IMR-90 (cell line): ENCODE measurements at regions not wholly inside any gene's neighbourhood (a gene's known extent, or its start where the extent isn't known, plus 50 kb on each side); places are given as distances from the start of the nearest gene placed in this dataset.
A peak's percentile ranks its signal among the peaks of the same experiment; 100 is the strongest.

Experiments
- ATAC-seq: fragments of 200-7000 bp; cut with Tn5 transposase; 2 replicates; pipeline ENCODE4 v1.9.1; 2020; ENCODE audit warnings: low read depth, mild to moderate bottlenecking, moderate library complexity
- BruUV-seq: library from RNA; stranded (reverse); fragments of 400-500 nt; replicated peaks from 2 replicates; lab custom pipeline; 2021; lab: Mats Ljungman, UMichigan
- CTCF ChIA-PET: fragments of 300-600 bp; formaldehyde crosslinking; extraction: SDS; loops from one replicate; lab custom pipeline; 2021; ENCODE audit warnings: antibody characterized with exemption; lab: Yijun Ruan, JAX
- POLR2A ChIA-PET: fragments of 300-600 bp; sonication (Branson Sonifier 250); formaldehyde crosslinking; loops from one replicate; lab custom pipeline; 2022; ENCODE audit warnings: antibody characterized with exemption; ENCODE audit not compliant: unreplicated experiment; lab: Charles Lee
- DNase-seq: peaks from one replicate; pipeline ENCODE4 v3.0.0; 2013
- H2AFZ ChIP-seq: replicated peaks from 2 replicates; pipeline ENCODE3; 2013; ENCODE audit warnings: low read length, mild to moderate bottlenecking; ENCODE audit not compliant: poor library complexity
- H2AK5ac ChIP-seq: 2 replicates; pipeline ENCODE4 v1.6.1; 2013; ENCODE audit warnings: low read depth, low read length, inconsistent platforms
- H2AK9ac ChIP-seq: replicated peaks from 2 replicates; pipeline ENCODE3; 2013; ENCODE audit warnings: mild to moderate bottlenecking, low read depth, low read length, moderate library complexity; ENCODE audit not compliant: poor library complexity
- H2BK120ac ChIP-seq: 2 replicates; pipeline ENCODE4 v1.6.1; 2013; ENCODE audit warnings: low read depth, low read length, inconsistent platforms
- H2BK15ac ChIP-seq: 3 replicates; pipeline ENCODE4 v1.6.1; 2013; ENCODE audit warnings: low read depth, low read length, inconsistent platforms
- H2BK20ac ChIP-seq: 2 replicates; pipeline ENCODE4 v1.6.1; 2013; ENCODE audit warnings: low read depth, mild to moderate bottlenecking, inconsistent platforms, low read length, moderate library complexity
- H2BK5ac ChIP-seq: 2 replicates; pipeline ENCODE4 v1.6.1; 2013; ENCODE audit warnings: mild to moderate bottlenecking, low read depth, low read length, inconsistent platforms; ENCODE audit not compliant: poor library complexity, severe bottlenecking
- H3K14ac ChIP-seq: replicated peaks from 2 replicates; pipeline ENCODE4 v1.6.1; 2013; ENCODE audit warnings: low read depth, low read length, inconsistent platforms
- H3K18ac ChIP-seq: 2 replicates; pipeline ENCODE4 v1.6.1; 2013; ENCODE audit warnings: low read depth, low read length, control low read depth
- H3K23ac ChIP-seq: 2 replicates; pipeline ENCODE4 v1.6.1; 2013; ENCODE audit warnings: low read depth, low read length, inconsistent platforms
- H3K27ac ChIP-seq: 2 replicates; pipeline ENCODE4 v1.5.1; 2013; ENCODE audit warnings: mild to moderate bottlenecking, control low read depth, low read length; ENCODE audit not compliant: insufficient read depth
- H3K27me3 ChIP-seq: 2 replicates; pipeline ENCODE4 v1.6.1; 2013; ENCODE audit warnings: low read length; ENCODE audit not compliant: control insufficient read depth, insufficient read depth
- H3K36me3 ChIP-seq: 2 replicates; pipeline ENCODE4 v1.6.1; 2013; ENCODE audit warnings: low read length, mixed read lengths; ENCODE audit not compliant: control insufficient read depth, insufficient read depth
- H3K4ac ChIP-seq: 2 replicates; pipeline ENCODE4 v1.6.1; 2013; ENCODE audit warnings: low read depth, low read length, inconsistent platforms
- H3K4me1 ChIP-seq: 2 replicates; pipeline ENCODE4 v1.6.1; 2013; ENCODE audit warnings: low read length, mixed read lengths; ENCODE audit not compliant: control insufficient read depth, insufficient read depth
- H3K4me2 ChIP-seq: 2 replicates; pipeline ENCODE4 v1.6.1; 2013; ENCODE audit warnings: low read depth, mild to moderate bottlenecking, control low read depth, low read length, moderate library complexity
- H3K4me3 ChIP-seq: 2 replicates; pipeline ENCODE4 v1.5.1; 2013; ENCODE audit warnings: low read depth, mild to moderate bottlenecking, control low read depth, low read length, moderate library complexity; ENCODE audit not compliant: insufficient read depth
- H3K56ac ChIP-seq: 2 replicates; pipeline ENCODE4 v1.6.1; 2013; ENCODE audit warnings: low read length, inconsistent platforms; ENCODE audit not compliant: insufficient read depth; ENCODE audit errors: extremely low read depth
- H3K79me1 ChIP-seq, 2 experiments: 2 replicates each; pipeline ENCODE4 v1.6.1; 2013; ENCODE audit warnings: low read length in 2 of 2, inconsistent platforms in 1 of 2, low read depth in 1 of 2
- H3K9ac ChIP-seq: 2 replicates; pipeline ENCODE4 v1.6.1; 2013; ENCODE audit warnings: low read depth, low read length, control low read depth
- H3K9me1 ChIP-seq: 2 replicates; pipeline ENCODE4 v1.6.1; 2013; ENCODE audit warnings: low read length, inconsistent platforms; ENCODE audit not compliant: insufficient read depth
- H3K9me3 ChIP-seq: 2 replicates; pipeline ENCODE4 v1.6.1; 2013; ENCODE audit warnings: low read length; ENCODE audit not compliant: control insufficient read depth, insufficient read depth
- H4K20me1 ChIP-seq: 2 replicates; pipeline ENCODE4 v1.6.1; 2013; ENCODE audit warnings: low read length, inconsistent platforms; ENCODE audit not compliant: insufficient read depth
- H4K5ac ChIP-seq: 2 replicates; pipeline ENCODE4 v1.6.1; 2013; ENCODE audit warnings: mild to moderate bottlenecking, low read depth, low read length, control low read depth
- H4K8ac ChIP-seq, 2 experiments: 2 replicates each; pipeline ENCODE4 v1.6.1; 2013; ENCODE audit warnings: low read depth in 2 of 2, low read length in 2 of 2, control low read depth in 1 of 2, inconsistent platforms in 1 of 2
- H4K91ac ChIP-seq: 2 replicates; pipeline ENCODE4 v1.6.1; 2013; ENCODE audit warnings: low read depth, low read length, inconsistent platforms; ENCODE audit not compliant: insufficient read depth
- ELK1 ChIP-seq: fragments of 150-350 bp; IDR thresholded peaks from 2 replicates; pipeline ENCODE4 v1.6.1; 2016; ENCODE audit warnings: low read depth, mild to moderate bottlenecking, low read length, moderate library complexity, borderline replicate concordance
- POLR2A ChIP-seq: IDR thresholded peaks from 2 replicates; pipeline ENCODE4 v1.6.1; 2012; ENCODE audit warnings: mild to moderate bottlenecking, low read depth, low read length
- USF2 ChIP-seq: fragments of 150-350 bp; IDR thresholded peaks from 2 replicates; pipeline ENCODE4 v1.6.1; 2017; ENCODE audit warnings: mild to moderate bottlenecking, antibody characterized with exemption, low read length, low read depth
- WGBS, 2 experiments: methylation state at CpG; one replicate each; pipeline versions ENCODE4 v1.1.5 to v1.1.7; 2013; ENCODE audit warnings: missing lambda C conversion rate in 2 of 2; ENCODE audit not compliant: insufficient read length in 1 of 2; ENCODE audit errors: extremely low coverage in 2 of 2; 5-methylcytosine and 5-hydroxymethylcytosine counted together
- dilution Hi-C: fragments of 300-500 bp; cut with HindIII; formaldehyde crosslinking; loops from one replicate; pipeline ENCODE4 v1.14.3; 2018; ENCODE audit warnings: low sequenced_read_pairs; ENCODE audit not compliant: unreplicated experiment
- in situ Hi-C: fragments of 300-500 bp; cut with MboI; formaldehyde crosslinking; loops from 3 replicates; pipeline ENCODE4 v1.14.3; 2019; ENCODE audit warnings: low sequenced_read_pairs, inconsistent platforms, mixed read lengths
- intact Hi-C: fragments of 100-400 bp; cut with micrococcal nuclease; formaldehyde crosslinking; loops from 2 replicates; pipeline ENCODE4 v1.10.0; 2022

- no peak for TF ChIP-seq USF2
- no peak for TF ChIP-seq POLR2A
These were observed 52.1 kb upstream of the PRR23E start (continued) for GRCh38 chr3:127140501-127141460.

- Histone ChIP-seq H3K9me1 (no peaks in the 10 kb centered on the region), H3K14ac (no peak overlapping the region), H3K9me3 (0 out of 2 replicates have a peak, but pooled peaks cover 3% of the 10 kb centered on the region), H3K4ac (no peak overlapping the region), H3K4me2 (no peak overlapping the region), H3K36me3 (no peaks in the 10 kb centered on the region), H3K9ac (no peak overlapping the region), H4K5ac (no peak overlapping the region), H4K20me1 (no peaks in the 10 kb centered on the region), H2BK20ac (no peak overlapping the region), H2AFZ (no peak overlapping the region), H3K27me3 (peaks cover 20% of the 10 kb centered on the region), H2AK5ac (no peak overlapping the region), H3K56ac (no peak overlapping the region), H4K91ac (no peak overlapping the region), H4K8ac (no peak overlapping the region), H3K27ac (no peak overlapping the region), H3K23ac (no peak overlapping the region), H3K79me1 (no peaks in the 10 kb centered on the region), H3K4me1 (no peaks in the 10 kb centered on the region; the same call in 1 of the 2 replicates), H2BK120ac (no peak overlapping the region), H2BK5ac (no peak overlapping the region), H3K18ac (no peak overlapping the region), H2BK15ac (no peak overlapping the region), H3K4me3 (no peak overlapping the region), H2AK9ac (peak overlapping the region; percentile 24)
- intact Hi-C loops (no loop called here), in situ Hi-C loops (no loop called here), dilution Hi-C loops (no loop called here)
- ChIA-PET CTCF (no interaction called here), POLR2A (no interaction called here)
- BruUV-seq: no TSS peak
- TF ChIP-seq POLR2A (no peak), ELK1 (no peak)
- DNase-seq (no peak), ATAC-seq (peak; percentile 35)
- 20% methylated on average over 3 of the region's 19 CpGs; no CpG with 5 or more reads in 1 of the 2 experiments for WGBS, 2 experiments
These were observed 50.8 kb upstream of the PRR23E start for GRCh38 chr3:127141921-127142730.
